DND-41 (cell line): ENCODE measurements at regions not wholly inside any gene's neighbourhood (a gene's known extent, or its start where the extent isn't known, plus 50 kb on each side); places are given as distances from the start of the nearest gene placed in this dataset.

ENCODE experiments used
- EZH2 ChIP-seq: IDR thresholded peaks from 3 replicates; pipeline ENCODE4 v1.6.1; 2012; ENCODE audit warnings: borderline replicate concordance, low read depth, mild to moderate bottlenecking, moderate library complexity, low read length, inconsistent platforms; ENCODE audit not compliant: severe bottlenecking
- TF ChIP-seq, protein P1 (sequence below): IDR thresholded peaks from 2 replicates; pipeline ENCODE4 v1.5.1; 2012; ENCODE audit warnings: borderline replicate concordance, low read length, moderate library complexity, mild to moderate bottlenecking; ENCODE audit not compliant: poor library complexity, severe bottlenecking; ENCODE audit errors: extremely low read depth

DNA sequence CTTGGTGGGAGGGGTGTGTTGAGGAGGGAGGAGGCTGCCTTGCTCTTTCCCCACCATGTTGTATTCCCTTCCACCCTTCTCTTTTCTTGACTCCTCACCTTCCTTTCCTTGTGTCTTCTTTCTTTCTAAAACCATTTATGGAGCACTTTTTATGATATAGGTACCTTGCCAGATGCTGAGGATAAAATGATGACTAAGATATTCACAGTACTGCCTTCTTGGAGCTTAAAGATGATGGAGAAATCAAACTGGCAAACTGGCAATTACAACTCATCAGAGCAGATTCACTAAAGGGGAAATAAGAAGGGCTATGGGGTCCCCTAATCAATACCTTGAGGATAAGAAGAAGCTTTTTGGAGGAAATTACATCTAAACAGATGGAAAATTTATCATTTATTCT, 273.2 kb upstream of the MEF2C start:
- TF ChIP-seq, protein P1, sequence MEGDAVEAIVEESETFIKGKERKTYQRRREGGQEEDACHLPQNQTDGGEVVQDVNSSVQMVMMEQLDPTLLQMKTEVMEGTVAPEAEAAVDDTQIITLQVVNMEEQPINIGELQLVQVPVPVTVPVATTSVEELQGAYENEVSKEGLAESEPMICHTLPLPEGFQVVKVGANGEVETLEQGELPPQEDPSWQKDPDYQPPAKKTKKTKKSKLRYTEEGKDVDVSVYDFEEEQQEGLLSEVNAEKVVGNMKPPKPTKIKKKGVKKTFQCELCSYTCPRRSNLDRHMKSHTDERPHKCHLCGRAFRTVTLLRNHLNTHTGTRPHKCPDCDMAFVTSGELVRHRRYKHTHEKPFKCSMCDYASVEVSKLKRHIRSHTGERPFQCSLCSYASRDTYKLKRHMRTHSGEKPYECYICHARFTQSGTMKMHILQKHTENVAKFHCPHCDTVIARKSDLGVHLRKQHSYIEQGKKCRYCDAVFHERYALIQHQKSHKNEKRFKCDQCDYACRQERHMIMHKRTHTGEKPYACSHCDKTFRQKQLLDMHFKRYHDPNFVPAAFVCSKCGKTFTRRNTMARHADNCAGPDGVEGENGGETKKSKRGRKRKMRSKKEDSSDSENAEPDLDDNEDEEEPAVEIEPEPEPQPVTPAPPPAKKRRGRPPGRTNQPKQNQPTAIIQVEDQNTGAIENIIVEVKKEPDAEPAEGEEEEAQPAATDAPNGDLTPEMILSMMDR = no peak
- no peak for TF ChIP-seq EZH2
